SK-MEL-5 (cell line): ENCODE measurements at regions not wholly inside any gene's neighbourhood (a gene's known extent, or its start where the extent isn't known, plus 50 kb on each side); places are given as distances from the start of the nearest gene placed in this dataset.

ENCODE experiments used
- DNase-seq: peaks from one replicate; pipeline ENCODE4 v3.0.0-alpha.2; 2016; ENCODE audit warnings: low read depth, low spot score
- in situ Hi-C: cut with HindIII; loops from 2 replicates; pipeline ENCODE4 v1.10.0; 2016; ENCODE audit warnings: low sequenced_read_pairs, high pct_unique_total_duplicates, low pct_unique_long_range_greater_than_20kb

- DNase-seq, result no peak
- in situ Hi-C loops, result no loop called here
Measured at GRCh38 chr13:59546178-59546577, 617.5 kb downstream of the DIAPH3 start.

- DNase-seq, result no peak
Measured at GRCh38 chr13:59547950-59548349, 615.8 kb downstream of the DIAPH3 start.

GRCh38 chr13:59562924-59563323 is 600.8 kb downstream of the DIAPH3 start:
- in situ Hi-C loops, result no loop called here
- no peak for DNase-seq

More at GRCh38 chr13:59547950-59548349, 615.8 kb downstream of the DIAPH3 start:
- in situ Hi-C loops, result no loop called here

DNA sequence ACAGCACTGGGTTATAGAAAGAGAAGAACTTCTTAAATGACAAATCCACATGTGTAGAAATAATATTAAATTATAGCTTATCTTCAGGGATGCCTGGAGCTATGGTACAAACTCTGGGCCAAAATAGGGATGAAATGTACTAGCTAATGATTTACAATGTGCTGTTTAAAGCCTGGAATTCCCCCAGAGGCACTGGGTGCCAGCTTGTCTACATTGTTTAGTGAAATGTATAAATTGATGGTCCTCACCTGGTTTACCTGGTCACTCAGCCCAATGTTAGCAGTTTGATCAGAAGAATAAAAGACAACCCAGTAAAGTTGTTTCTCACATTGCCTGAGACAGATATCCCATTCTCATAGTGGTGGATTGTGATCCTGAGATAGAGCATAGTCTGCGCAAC is 597.2 kb downstream of the DIAPH3 start:
- no peak for DNase-seq
- in situ Hi-C loops, result no loop called here

- in situ Hi-C loops, result no loop called here
Measured at GRCh38 chr13:59568306-59568705, 595.4 kb downstream of the DIAPH3 start.

DNA sequence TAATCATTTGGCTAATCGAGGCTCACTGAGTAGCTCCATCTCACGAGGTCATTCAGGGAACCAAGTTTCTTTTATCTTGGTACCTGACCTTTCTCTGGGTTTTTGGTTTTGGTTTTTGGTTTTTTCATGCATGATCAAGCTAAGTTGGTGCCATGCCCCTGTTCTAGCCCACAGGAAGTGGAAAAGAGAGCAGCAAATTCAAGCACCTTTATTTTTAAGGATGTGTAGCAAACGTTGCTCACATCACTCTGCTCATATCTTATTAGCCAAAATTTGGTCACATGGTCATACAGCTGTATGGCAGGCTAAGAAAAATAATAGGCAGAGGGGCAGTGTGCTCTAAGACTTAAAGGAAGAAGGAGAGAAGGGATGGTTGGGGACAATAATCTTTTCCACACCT is 593.5 kb downstream of the DIAPH3 start:
- in situ Hi-C loops, result no loop called here
- no peak for DNase-seq

More at GRCh38 chr13:59568306-59568705, 595.4 kb downstream of the DIAPH3 start:
- DNase-seq, result peak; percentile 55

- no peak for DNase-seq
- in situ Hi-C loops, result no loop called here
Measured at GRCh38 chr13:59584101-59584500, 579.6 kb downstream of the DIAPH3 start.

- in situ Hi-C loops, result no loop called here
- no peak for DNase-seq
Measured at GRCh38 chr13:59584761-59585670, 578.7 kb downstream of the DIAPH3 start.

GRCh38 chr13:59587030-59587429 is 576.7 kb downstream of the DIAPH3 start:
- no peak for DNase-seq
- in situ Hi-C loops, result no loop called here

- in situ Hi-C loops, result no loop called here
- DNase-seq, result no peak
Measured at GRCh38 chr13:59587971-59588716, 575.6 kb downstream of the DIAPH3 start.

DNA sequence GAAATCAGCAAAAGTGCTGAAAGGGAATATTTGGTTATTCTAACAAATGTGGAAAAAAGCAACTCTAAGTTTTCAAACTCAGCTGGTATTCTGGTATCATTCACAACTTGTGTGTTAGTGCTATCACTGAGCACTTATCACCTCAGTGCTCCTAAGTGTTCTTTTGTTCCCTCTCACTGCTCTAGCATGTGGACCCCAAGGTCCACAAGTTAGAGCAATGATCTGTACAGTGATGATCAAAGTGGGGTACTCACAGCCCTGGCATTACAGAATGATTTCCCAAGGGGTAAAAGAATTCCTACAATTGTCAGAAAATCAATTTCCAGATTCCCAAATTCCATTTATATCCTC is 575.0 kb downstream of the DIAPH3 start:
- in situ Hi-C loops, result no loop called here
- DNase-seq, result no peak

DNA sequence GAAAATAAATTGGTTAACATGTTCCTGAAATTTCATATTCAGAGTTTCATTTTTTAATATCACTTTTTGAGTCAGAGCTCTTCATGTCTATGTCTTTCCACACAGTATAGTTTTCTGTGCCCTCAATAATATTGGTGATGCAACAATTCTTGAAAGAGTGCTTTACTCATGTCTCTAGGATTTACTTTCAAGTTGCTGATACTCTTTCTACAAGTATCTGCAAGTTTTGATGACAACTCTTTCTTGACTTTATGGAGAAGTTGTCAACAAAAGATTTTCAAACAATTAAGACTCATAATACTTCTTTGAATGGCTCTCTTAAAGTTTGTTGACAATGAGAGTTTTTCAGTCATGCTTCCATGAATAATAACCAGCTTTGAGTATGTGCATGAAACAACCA is 561.7 kb downstream of the DIAPH3 start:
- in situ Hi-C loops, result no loop called here

GRCh38 chr13:59603646-59604045 is 560.1 kb downstream of the DIAPH3 start:
- DNase-seq, result no peak
- in situ Hi-C loops, result no loop called here

More for the DNA sequence above, 561.7 kb downstream of the DIAPH3 start:
- DNase-seq, result no peak

- in situ Hi-C loops, result no loop called here
Measured at GRCh38 chr13:59607172-59607571, 556.6 kb downstream of the DIAPH3 start.

DNA sequence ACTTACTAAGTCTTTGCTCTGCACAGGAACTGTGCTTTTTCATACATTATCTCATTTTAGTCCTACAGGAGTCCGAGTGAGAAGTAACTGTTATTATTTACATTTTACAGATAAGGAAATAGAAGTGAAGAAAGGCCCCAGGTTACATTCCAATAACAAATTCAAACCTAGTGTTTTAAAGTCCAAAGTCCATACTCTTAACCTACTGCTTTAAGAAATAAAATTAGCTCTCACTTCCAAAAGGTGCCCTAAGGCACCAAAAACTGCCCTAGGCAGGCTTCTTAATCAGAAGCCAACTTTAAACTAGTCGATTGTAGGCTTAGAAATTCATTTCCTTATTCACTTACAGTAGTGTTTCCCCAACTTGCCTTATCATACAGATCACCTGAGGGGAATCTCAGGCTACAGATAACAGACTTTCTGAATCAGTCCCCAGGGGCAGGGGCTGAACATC is 555.9 kb downstream of the DIAPH3 start:
- no peak for DNase-seq
- in situ Hi-C loops, result no loop called here

More at GRCh38 chr13:59607172-59607571, 556.6 kb downstream of the DIAPH3 start:
- no peak for DNase-seq

- in situ Hi-C loops, result no loop called here
- no peak for DNase-seq
Measured at GRCh38 chr13:59609421-59609820, 554.3 kb downstream of the DIAPH3 start.
